Adrenal gland (tissue), 9 donors: ENCODE measurements at regions not wholly inside any gene's neighbourhood (a gene's known extent, or its start where the extent isn't known, plus 50 kb on each side); places are given as distances from the start of the nearest gene placed in this dataset.

Experiments used
- DNase-seq, 7 donors: peaks; one replicate each; pipeline ENCODE4 v3.0.0-alpha.2; 2019 to 2020
- H3K27ac ChIP-seq, 5 donors: fragments of 200-600 bp; sonication (generic) in 4 of 5; 1 replicate in 3 of 5; 2 replicates in 2 of 5; pipeline versions ENCODE4 v1.5.1 to v1.8.0; 2016 to 2020; ENCODE audit warnings: mild to moderate bottlenecking in 1 of 5
- H3K27me3 ChIP-seq: fragments of 200-600 bp; 2 replicates; pipeline ENCODE4 v1.8.0; 2021
- H3K36me3 ChIP-seq, 2 donors: fragments of 200-600 bp; replicated peaks in 1 of 2; 1 replicate in 1 of 2; 2 replicates in 1 of 2; pipeline versions ENCODE4 v1.5.1 to v1.8.0; 2018 to 2022
- H3K4me1 ChIP-seq, 2 donors: fragments of 200-600 bp; replicated peaks in 1 of 2; 1 replicate in 1 of 2; 2 replicates in 1 of 2; pipeline versions ENCODE4 v1.5.1 to v1.8.0; 2018 to 2021
- H3K4me3 ChIP-seq, 4 donors: fragments of 200-600 bp; sonication (generic) in 3 of 4; one replicate each; pipeline ENCODE4 v1.5.1; 2016 to 2018
- H3K9me3 ChIP-seq, 3 donors: fragments of 200-600 bp; sonication (generic) in 1 of 3; replicated peaks in 1 of 3; 1 replicate in 2 of 3; 2 replicates in 1 of 3; pipeline versions ENCODE4 v1.5.1 to v1.8.0; 2016 to 2021
- CTCF ChIP-seq, 6 experiments: fragments of 450-650 bp in 4 of 6; fragments of 200-600 bp in 2 of 6; sonication (generic) in 1 of 6; IDR thresholded peaks; 1 replicate in 5 of 6; 2 replicates in 1 of 6; pipeline versions ENCODE4 v1.5.1 to v1.8.0; 2016 to 2021; ENCODE audit warnings: antibody characterized with exemption in 6 of 6, mild to moderate bottlenecking in 2 of 6, moderate library complexity in 1 of 6
- POLR2A ChIP-seq, 2 donors: fragments of 450-650 bp; IDR thresholded peaks; one replicate each; pipeline ENCODE4 v1.6.1; 2017; ENCODE audit warnings: antibody characterized with exemption in 2 of 2, mild to moderate bottlenecking in 2 of 2, moderate library complexity in 1 of 2
- WGBS, 4 donors: extraction: QIAGEN DNeasy Blood & Tissue Kit in 2 of 4; methylation state at CpG; one replicate each; pipeline versions ENCODE4 v1.1.5 to v1.1.7; 2013 to 2017; 5-methylcytosine and 5-hydroxymethylcytosine counted together
- intact Hi-C, 2 donors: fragments of 100-400 bp; cut with DNase I; formaldehyde crosslinking; loops; one replicate each; pipeline versions ENCODE4 v1.14.1 to v1.15.0; 2022 to 2023
- donor health status: healthy with polysubstance abuse.
- donor health status: Bipolar disorder and iron deficiency.
- donor health status: DM: yes; HTN: yes; CAD: no.
- donor health status: DM: no; HTN: no; CAD: no.
- donor health status: DM: no; HTN: no; CAD: no.

DNA sequence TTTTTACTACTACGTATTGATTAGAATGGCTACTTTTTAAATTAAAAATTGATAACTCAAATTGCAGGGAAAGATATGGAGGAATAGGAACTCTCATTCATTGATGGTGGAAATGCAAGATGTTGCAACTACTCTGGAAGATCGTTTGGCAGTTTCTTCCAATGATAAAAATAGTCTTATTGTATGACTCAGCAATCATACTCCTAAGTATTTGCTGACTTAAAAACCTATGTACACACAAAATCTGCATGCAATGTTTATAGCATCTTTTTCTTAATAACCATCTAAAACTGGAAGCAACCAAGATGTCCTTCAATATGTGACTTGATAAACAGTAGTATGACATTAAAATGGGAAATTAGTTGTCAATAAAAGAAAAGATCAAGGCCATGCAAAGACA is 87.4 kb upstream of the LRRC3B start:
- 15 to 53% (median 27%) methylated on average over 2 of the region's 2 CpGs for WGBS, 4 donors
- H3K4me1 ChIP-seq: no peaks in the 10 kb centered on the region
- no peaks in the 10 kb centered on the region for H3K36me3 ChIP-seq
- H3K27me3 ChIP-seq: no peaks in the 10 kb centered on the region
- no peaks in the 10 kb centered on the region for H3K9me3 ChIP-seq
- H3K4me3 ChIP-seq: no peak overlapping the region
- H3K27ac ChIP-seq: no peak overlapping the region
- no peak for DNase-seq
- intact Hi-C loops: no loop called here
- TF ChIP-seq CTCF (IDR thresholded peaks at IDR 0.05) (no peak), POLR2A (IDR thresholded peaks at IDR 0.05) (no peak)

DNA sequence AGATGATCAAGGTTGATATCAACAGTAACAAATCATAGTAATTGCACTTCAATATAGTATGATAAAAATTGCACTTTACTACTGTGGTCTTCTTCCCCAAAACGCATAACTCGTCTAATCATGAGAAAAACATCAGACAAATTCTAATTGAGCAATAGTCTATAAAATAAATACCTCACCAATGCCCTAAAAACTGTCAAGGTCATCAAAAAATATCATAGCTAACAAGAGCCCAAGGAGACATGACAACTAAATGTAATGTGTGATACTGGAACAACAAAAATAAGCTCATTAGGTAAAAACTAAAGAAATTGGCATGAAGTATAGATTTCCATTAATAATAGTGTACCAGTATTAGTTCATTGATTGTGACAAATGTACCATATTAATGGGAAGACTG is 85.6 kb upstream of the LRRC3B start:
- no peaks in the 10 kb centered on the region for H3K4me1 ChIP-seq
- no peaks in the 10 kb centered on the region for H3K9me3 ChIP-seq
- no peak for TF ChIP-seq CTCF (IDR thresholded peaks at IDR 0.05)
- no peak for TF ChIP-seq POLR2A (IDR thresholded peaks at IDR 0.05)
- no peaks in the 10 kb centered on the region for H3K36me3 ChIP-seq
- no peak overlapping the region for H3K4me3 ChIP-seq
- no peak overlapping the region for H3K27ac ChIP-seq
- WGBS, 4 donors: 68 to 77% (median 73%) methylated on average over 2 of the region's 2 CpGs
- H3K27me3 ChIP-seq: no peaks in the 10 kb centered on the region
- intact Hi-C loops: no loop called here
- DNase-seq: no peak

GRCh38 chr3:26550413-26550812 is 72.2 kb upstream of the LRRC3B start:
- WGBS, 4 donors: 38 to 71% (median 60%) methylated on average over 1 of the region's 1 CpG
- Histone ChIP-seq H3K9me3 (no peaks in the 10 kb centered on the region), H3K27ac (no peak overlapping the region), H3K36me3 (no peaks in the 10 kb centered on the region), H3K4me1 (no peaks in the 10 kb centered on the region), H3K4me3 (no peak overlapping the region), H3K27me3 (no peaks in the 10 kb centered on the region)
- no peak for DNase-seq
- intact Hi-C loops: no loop called here
- TF ChIP-seq POLR2A (IDR thresholded peaks at IDR 0.05) (no peak), CTCF (IDR thresholded peaks at IDR 0.05) (no peak)

DNA sequence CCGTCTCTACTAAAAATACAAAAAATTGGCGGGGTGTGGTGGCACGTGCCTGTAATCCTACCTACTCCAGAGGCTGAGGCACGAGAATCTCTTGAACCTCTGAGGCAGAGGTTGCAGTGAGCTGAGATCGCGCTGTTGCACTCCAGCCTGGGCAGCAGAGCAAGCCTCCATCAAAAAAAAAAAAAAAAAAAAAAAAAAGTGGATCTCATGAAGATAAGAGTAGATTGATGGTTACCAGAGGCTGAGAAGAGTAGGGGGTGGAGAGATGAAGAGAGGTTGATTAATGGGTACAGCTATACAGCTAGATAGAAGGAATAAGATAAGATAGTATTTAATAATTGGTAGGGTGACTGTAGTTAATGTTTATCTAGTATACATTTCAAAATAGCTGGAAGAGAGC is 65.9 kb upstream of the LRRC3B start:
- TF ChIP-seq POLR2A (IDR thresholded peaks at IDR 0.05) (no peak), CTCF (IDR thresholded peaks at IDR 0.05) (no peak)
- Histone ChIP-seq H3K4me1 (no peaks in the 10 kb centered on the region), H3K36me3 (no peaks in the 10 kb centered on the region), H3K9me3 (no peaks in the 10 kb centered on the region), H3K27ac (no peak overlapping the region), H3K27me3 (no peaks in the 10 kb centered on the region), H3K4me3 (no peak overlapping the region)
- DNase-seq: no peak
- intact Hi-C loops: no loop called here
- 63 to 71% (median 68%) methylated on average over 6 of the region's 6 CpGs for WGBS, 4 donors
